ENCODE measurements at regions not wholly inside any gene's neighbourhood (a gene's known extent, or its start where the extent isn't known, plus 50 kb on each side); places are given as distances from the start of the nearest gene placed in this dataset.

GRCh38 chr15:24848050-24848449, 106.7 kb upstream of the SNRPN start:
- TF ChIP-seq CTCF (conservative IDR thresholded peaks at IDR 0.05) (no peak), EZH2 (IDR thresholded peaks at IDR 0.05; ENCODE audit: low read depth) (no peak)

All from PC-9 (cell line).